GDM1 (cell line): ENCODE measurements at regions not wholly inside any gene's neighbourhood (a gene's known extent, or its start where the extent isn't known, plus 50 kb on each side); places are given as distances from the start of the nearest gene placed in this dataset.
"Not testable (repeated sequence)": the region's sequence is repeated elsewhere in the genome, so short reads cannot be mapped to it uniquely, and the experiment has no call there.

ENCODE experiments used
- DNase-seq: peaks from one replicate; lab custom pipeline; 2025; lab: John Stamatoyannopoulos, UW

DNA sequence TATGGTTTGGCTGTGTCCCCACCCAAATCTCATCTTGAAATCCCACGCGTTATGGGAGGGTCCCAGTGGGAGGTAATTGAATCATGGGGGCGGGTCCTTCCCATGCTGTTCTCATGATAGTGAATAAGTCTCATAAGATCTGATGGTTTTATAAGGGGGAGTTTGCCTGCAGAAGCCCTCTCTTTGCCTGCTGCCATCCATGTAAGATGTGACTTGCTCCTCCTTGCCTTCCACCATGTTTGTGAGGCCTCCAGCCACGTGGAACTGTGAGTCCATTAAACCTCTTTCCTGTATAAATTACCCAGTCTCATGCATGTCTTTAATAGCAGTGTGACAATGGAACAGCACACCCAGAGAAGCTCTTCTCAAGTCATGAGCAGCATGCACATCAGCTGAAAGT lies 119.1 kb upstream of the CARD11 start:
- DNase-seq, result not testable (repeated sequence)

DNA sequence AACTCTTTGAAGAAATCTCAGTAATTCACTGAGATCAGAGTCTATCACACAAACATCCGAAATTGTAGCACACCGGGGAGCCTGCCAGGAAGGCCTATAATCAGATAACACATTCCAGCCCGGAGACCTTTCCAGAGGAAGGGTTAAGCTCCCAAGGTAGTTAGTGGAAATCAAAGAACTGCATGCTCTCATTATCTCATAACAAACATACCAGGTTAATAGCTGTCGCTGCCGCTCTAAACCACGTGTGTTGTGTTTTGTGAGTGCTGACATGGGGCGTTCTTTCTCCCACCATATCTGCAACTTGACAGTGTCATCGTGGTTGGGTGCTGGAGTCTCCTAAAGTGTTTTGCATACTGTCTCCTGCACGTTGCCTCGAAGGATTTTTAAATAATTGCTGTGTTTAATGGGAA lies 120.7 kb upstream of the CARD11 start:
- no peak for DNase-seq

DNA sequence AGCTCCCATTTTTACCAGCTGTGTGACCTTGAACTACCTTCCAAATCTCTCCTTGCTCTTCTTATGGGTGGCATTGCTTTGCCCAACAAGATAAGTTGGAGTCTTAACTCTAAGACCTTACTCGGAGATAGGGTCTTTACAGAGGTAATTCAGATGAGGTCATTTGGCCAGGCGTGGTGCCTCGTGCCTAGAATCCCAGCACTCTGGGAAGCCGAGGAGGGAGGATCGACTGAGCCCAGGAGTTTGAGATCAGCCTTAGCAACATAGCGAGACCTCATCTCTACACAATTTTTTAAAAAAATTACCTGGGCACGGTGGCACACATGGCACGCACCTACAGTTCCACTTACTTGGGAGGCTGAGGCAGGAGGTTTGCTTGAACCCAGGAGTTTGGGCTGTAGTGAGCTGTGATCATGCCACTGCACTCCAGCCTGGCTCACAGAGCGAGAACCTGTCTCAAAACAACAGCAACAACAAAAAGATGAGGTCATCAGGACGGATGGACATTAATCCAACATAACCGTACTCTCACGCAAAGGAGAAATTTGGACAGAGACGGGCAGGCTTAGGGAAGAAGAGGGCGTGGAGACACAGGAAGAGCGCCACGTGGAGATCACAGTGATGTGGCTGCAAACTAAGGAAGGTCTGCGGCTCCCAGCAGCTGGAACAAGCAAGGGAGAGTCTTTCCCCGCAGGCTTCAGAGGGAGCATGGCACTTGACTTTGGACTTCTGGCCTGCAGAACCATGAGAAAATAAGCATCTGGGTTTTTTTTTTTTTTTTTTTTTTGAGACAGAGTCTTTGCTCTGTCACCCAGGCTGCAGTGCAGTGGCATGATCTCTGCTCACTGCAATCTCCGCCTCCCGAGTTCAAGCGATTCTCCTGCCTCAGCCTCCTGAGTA lies 122.3 kb upstream of the CARD11 start:
- no peak for DNase-seq

DNA sequence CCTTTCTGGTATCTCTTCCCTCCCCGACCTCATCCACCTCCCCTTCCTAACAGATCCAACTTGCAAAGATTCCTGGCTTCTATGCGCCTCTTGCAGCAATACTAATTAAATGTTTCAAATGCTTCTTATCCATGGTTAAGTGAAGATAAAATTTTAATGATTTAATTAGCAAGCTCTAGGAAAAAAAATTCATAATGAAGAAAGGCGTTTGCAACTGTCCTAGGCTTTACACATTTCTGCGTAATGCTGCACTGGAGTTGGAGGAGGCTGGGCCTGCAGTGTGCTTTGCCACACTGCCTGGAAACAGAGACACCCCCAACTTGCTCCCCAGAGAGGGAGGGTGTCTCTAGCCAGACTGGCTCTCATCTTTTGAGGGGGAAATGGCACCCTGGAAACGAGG lies 123.9 kb upstream of the CARD11 start:
- no peak for DNase-seq

DNA sequence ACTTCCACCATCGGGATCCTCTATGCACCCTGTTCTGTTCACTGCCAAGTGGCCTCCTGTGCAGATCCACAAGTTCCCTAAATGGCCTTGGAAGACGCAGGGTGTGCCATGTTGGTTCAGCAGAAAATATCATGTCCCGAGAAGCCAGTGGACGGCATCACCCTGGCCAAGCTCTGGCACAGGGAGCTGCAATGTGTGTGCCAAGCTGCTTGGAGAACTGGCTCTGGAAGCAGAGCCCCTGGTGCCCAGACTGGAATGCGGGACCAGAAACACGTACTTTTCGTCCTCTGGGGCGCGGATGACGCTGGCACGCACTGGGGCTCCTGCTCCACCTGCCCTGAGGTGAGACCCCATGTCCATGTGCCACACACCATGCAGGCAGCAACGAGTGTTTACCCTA lies 124.7 kb upstream of the CARD11 start:
- no peak for DNase-seq

DNA sequence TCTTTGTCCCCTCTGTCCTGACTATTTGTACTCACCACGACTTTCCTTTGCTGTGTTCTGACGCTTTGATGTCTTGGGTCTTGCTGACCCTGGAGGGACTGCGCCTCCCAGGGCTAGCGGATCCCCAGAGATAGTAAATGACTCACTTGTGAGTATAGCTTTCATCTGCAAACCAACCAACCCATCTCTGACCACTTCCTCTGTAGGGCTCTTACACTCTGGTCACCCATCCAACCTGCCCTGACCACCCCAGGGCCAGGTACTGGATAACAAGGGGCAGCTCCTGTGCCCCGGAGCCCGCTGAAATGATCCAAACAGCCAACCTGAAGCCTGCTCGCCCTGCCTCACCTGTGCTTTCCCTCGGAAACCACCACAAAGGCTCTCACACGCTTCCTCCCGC lies 125.2 kb upstream of the CARD11 start:
- no peak for DNase-seq

DNA sequence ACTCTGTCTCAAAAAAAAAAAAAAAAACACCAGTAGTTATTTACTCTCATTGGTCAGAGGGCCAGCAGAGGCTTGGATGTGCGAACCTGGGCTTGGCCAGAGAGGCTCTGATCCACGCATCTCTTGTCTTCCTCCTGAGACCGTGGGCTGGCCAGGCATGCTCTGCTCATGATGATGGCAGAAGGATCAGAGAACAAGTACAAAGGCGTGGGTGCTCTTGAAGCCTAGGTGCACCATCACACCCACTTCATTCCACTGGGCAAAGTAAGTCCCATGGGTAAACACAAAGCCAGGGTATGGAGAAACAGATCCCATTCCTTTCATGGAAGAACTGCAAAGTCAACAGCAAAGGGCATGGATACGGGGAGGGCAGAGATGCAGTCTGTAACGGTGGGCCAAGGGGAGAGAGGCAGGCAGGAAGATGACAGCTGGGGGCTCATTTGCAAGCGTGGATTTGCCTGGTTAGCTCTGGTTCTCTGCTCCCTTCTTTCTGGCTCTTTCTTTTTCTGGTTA lies 128.2 kb upstream of the SDK1 start:
- DNase-seq, result no peak

DNA sequence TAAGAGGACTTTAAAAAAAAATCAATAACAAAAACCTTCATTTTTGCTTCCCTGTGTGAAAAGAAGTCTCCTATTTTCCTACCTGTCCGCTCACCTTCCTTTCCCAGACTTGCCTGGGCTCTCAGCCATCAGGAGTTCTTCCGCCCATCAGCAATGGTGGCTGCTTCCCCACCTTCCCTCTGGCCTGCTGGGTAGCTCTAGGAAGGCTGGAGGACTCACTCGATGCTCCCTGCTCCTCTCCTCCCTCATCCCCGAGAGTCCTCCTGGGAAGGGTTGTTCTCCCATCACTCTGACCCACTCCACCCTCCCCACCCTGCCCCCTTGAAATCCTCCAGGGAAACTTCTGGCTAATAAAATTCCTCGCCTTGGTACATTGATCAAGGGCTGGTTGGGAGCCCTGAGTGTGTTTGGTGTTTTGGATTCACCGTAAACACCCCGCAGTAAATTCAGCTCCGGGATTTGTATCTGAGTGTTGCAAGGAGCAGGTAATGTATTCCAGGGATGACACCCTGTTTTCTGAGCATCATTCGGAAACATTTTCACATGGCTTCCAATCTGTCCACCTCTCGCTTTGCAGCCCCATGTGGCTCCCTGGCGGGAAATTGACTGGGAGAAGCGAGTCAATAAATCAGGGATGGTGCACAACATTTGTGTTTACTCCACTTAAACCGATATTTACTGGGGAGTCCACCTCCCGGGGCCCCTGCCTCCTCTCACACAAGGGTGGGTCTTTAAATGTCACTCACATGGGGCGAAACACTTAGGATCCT lies 126.4 kb upstream of the SDK1 start:
- DNase-seq, result no peak

DNA sequence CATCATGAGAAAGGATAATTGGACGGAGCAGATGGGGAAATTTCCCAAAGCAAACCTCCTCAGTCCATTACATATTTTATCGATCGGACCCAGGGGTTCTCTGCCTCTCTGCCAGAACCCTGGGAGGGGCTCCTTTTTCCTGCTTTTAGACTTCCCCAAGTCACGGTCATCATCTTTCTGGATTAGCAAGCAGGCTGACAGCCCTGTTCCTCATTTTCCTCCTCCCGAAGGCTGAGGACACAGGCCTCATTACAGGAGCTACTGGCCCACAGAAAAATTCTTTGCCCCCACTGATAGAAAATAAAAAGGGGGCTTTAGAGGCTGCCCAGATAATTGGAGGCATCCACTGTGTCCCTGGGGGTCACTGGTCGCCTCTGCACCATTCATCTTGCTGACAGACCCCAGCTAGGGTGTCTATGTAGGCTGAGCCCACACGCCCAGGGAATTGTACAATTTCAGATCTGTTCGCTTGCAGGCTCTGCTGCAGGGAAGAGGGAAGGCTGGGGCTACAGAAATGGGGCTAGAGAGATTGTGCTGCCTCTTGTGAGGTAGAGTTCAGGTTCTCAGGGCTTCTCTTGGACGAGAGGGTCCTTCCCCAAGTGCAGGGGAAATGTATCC lies 125.7 kb upstream of the SDK1 start:
- DNase-seq, result no peak

DNA sequence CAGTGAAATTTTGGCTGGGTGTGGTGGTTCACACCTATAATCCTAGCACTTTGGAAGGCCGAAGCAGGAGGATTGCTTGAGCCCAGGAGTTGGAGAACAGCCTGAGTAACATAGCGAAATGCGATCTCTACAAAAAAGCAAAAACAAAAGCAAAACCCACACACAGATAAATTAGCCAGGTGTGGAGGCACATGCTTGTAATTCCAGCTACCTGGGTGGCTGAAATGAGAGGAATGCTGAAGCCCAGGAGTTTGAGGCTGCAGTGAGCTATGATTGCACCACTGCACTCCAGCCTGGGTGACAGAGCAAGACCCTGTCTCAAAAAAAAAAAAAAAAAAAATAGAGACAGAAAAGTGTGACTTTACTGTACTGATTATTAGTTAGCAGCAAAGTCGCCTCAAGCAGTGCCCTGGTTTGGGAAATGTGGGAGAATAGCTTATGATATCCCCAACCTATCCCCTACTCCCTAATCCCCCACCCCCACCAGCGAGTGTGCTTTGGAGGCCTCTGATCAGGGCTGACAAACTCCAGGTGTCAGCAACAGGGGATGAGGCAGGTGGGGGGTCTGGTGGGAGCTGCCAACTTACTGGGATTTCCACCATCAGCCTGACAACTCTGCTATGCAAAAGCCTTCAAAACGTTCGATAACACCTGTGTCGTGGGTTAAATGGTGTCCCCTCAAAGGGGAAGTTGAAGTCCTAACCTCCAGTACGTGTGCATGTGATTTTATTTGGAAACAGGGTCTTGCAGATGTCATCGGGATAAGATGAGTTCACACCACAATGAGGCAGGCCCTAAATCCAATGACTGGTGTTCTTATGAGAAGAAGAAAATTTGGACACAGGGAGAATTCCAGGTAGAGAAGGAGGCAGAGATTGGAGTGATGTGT lies 124.7 kb upstream of the SDK1 start:
- no peak for DNase-seq

DNA sequence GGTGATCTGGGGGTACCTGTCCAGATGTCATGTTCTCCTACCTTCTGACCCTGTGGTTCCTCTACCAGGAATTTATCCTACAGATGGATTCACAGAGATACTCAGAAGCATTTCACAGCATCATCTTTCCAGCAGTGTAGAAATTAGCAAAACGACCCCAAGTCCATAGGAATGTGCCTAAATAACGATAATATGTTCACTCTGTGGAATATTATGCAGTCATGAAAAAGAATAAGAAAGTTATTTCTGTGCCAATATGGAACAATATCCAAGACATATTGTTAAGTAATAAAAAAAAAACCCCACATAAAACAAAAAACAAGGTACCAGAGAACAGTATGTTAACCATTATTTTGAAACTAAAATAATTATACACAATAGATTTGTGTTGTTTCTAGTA lies 123.8 kb upstream of the SDK1 start:
- no peak for DNase-seq

DNA sequence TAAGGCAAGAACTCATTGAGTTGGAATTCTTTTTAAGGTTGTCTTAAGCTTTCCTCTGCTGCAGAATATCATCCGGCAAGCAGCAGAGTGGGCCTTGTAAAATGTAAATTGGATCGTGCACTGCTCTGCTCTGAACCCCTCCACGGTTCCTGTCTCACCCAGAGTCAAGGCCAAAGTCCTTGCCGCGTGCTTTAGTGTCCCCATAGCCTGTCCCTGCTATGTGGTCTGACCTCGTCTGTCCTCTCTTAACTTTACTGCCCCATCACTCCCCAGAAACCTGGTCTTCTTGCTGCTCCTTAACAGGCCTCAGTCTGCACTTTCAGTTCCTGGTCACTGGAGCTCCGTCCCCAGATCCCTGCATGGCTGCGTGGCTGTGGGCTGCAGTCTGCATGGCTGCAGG lies 121.6 kb upstream of the SDK1 start:
- no peak for DNase-seq

DNA sequence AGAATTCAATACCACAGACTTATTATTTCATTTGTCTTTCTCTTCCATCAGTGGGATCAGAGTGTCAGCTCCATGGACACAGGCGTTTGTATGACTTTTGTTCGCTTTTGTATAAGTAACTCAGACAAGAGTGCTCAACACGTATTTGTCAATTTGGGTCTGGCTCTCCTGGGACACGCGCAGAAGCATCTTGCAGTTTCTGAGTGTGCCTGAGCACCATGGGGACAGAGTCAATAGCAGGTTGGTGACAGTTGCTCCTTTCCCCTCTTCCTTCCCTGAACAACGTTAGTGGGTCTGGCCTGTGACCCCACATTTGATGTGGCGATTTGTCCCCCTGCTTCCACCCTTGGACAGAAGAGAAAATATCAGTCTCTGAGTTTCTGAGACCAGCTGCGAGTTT lies 120.4 kb upstream of the SDK1 start:
- no peak for DNase-seq

DNA sequence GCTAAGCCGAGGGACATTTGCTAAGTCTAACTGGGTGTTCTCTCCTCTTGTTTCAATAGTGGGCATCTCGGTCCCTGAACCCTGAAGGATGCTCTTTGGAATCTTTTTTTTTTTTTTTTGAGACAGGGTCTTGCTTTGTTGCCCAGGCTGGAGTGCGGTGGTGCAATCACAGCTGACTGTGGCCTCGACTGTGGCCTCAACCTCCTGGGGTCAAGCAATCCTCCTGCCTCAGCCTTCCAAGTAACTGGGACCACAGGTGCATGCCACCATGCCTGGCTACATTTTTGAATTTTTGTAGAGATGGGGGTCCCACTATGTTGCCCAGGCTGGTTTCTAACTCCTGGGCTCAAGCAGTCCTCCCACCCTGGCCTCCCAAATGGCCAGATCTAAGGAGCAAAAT lies 119.0 kb upstream of the SDK1 start:
- not testable (repeated sequence) for DNase-seq

DNA sequence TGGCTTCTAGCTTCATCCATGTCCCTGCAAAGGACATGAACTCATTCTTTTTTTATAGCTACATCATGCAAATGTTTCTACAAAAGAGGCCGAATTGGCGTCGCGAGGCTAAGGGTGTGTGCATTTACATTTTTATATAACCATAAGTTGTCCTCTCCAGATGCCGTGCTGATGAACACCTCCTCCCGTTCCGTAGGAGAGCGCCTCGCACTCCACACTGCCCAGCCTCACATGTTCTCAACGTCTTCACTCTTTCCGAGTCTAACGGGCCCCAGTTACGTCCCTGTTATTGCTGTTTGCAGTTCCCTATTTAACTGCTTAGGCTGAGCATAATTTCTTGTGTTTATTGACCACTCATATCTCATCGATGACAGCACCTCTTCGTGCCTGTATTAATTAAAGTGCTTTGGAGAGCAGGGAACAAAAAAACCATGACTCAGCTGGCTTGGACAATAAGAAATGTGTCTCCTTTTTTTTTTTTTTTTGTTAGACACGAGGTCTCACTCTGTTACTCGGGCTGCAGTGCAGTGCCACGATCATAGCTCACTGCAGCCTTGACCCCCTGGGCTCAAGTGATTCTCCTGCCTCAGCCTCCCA lies 113.5 kb upstream of the SDK1 start:
- no peak for DNase-seq

DNA sequence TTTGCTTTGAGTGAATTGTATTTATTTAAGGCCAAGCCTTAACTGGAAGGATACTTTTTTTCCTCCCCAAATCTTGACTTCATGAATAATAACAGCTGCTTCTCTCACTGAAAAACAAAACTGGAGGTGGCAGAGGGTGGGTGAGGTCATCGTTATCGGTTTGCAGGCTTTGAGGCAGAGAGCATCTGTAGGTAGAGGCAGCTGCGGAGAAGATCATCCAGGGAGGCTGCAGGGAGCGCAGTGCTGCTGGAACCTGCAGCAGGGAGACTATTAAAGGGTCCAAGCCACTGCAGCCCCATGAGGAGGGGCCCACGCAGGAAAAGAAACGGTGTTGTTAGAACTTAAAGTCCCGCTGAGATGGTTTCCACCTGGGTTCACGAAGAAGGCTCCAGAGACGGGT lies 112.1 kb upstream of the SDK1 start:
- no peak for DNase-seq

DNA sequence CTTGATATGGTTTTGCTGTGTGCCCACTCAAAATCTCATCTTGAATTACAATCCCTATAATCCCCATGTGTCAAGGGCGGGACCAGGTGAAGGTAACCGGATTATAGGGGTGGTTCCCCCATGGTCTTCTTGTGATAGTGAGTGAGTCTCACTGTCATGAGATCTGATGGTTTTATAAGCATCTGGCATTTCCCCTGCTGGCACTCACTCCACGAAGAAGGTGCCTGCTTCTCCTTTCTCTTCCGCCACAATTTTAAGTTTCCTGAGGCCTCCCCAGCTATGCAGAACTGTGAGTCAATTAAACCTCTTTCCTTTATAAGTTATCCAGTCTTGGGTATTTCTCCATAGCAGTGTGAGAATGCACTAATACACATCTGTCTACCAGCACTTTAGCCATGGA lies 109.5 kb upstream of the SDK1 start:
- no peak for DNase-seq

DNA sequence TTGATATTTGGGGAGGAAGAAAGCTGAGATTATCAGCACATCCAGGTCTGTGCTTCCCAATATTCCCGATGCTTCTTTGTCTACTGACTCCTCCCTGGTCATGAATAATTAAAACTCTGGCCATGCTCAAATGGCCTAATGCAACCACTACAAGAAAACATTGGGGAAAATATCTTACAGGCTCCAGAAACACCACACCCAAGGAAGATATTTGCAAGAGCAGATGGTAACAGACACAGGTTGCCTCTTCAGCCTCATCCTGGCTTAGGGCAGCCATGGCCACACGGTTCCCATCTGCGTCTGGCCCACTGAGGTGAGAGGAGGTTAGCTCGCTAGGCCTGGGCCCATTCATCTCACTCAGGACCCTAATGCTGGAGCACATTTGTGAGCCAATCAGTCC lies 108.4 kb upstream of the SDK1 start:
- DNase-seq, result no peak

DNA sequence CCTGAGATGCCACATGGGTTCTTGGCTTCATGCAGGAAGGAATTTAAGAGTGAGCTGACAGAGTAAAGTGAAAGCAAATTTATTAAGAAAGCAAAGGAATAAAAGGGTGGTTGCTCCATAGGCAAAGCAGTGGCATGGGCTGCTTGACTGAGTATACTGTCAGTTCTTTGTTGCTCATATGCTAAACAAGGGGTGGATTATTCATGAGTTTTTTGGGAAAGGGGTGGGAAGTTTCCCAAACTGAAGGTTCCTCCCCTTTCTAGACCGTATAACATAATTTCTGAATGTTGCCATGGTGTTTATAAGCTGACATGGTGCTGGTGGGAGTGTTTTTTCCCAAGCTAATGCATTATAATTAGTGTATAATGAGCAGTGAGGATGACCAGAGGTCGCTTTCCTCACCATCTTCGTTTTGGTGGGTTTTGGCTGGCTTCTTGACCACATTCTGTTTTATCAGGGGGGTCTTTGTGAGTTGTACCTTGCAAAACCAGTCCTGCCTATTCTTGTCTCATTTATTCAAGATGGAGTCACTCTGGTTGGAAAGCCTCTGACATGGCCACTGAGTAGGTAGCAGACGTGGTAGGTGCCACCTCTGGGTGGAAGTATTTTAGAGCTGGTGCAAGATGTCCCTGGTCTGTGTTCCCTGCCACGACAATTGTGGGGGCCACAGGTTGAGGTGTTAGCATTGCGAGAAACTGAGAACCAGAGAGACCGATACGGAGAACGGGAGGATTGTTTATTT lies 107.5 kb upstream of the SDK1 start:
- DNase-seq, result no peak

DNA sequence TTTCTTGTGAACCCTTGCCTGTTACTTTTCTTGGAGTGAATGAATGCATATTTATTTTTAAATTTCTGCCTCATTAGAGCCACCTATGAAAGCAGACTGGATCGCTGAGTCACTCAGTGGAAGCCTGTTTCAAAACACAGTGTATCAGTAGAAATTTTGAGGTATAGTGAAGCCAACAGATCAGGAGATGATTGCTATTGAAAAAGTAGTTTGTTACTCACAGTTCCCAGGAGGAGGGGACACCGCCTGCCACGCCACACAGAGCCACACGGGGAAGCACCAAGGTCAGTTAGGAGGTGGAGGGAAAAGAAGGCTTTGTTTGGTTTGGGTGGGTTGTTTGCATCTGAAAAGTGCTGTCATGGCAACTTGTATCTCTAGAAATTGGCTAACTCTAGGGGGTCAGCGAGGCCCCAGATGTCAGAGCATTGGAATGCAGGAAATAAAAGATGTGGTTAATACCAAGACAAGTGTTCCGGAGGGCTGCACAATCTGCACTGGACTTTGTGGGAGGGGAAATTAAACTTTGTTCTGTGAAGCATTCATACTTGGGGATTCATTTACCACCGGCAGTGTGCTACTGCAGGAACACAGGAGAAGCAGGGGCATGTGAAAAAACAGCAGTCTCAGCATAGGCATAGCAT lies 106.4 kb upstream of the SDK1 start:
- DNase-seq, result no peak
